ENCODE measurements at regions not wholly inside any gene's neighbourhood (a gene's known extent, or its start where the extent isn't known, plus 50 kb on each side); places are given as distances from the start of the nearest gene placed in this dataset.

DNA sequence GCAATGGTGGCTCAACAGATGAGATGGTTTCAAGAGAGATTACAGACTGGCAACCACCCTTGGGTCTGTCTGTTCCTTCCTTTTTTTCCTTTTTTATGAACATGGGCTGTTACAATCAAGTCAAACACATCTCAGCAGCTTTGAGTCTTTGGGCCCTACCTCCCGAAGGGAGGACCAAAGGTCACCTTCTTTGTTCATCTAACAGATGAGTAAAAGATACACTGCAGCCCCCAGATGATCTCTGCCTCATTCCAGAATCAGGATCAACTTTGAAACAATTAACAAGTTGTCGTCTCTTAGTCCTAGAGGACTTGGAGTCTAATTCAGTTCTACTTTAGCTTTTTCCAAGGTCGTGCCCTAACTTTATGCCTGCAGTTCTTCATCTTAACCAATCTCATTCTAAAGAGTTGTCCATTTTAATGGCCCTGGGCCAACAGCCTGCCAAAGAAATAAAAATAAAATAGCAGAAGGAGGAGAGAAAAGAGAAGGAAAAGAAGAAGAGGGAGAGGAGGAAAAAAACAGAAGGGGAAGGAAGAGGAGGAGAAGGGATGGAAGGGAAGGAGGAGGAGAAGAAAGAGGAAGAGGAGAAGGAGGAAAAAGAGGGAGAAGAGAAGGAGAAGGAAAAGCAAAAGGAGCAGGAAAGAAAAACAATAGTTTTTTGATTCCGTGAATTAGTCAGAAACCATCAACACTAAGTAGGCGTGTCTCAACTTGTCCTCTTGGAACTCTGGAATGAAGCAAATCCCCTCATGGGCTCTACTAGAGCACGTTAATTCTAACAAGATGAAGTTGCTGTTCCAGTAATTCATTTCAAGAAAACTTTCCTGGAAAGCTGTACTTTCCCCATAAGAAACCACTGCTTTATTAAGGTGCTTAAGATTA lies 281.2 kb downstream of the FOXO1 start:
- Histone ChIP-seq H3K9me3 (no peaks in the 10 kb centered on the region), H3K4me1 (ENCODE audit: control insufficient read depth in 1 of 2, insufficient read depth in 1 of 2, low read depth in 1 of 2, low read length in 1 of 2) (no peaks in the 10 kb centered on the region), H3K36me3 (no peaks in the 10 kb centered on the region), H3K27ac (no peak overlapping the region), H3K27me3 (peaks cover 40% of the 10 kb centered on the region), H3K4me3 (ENCODE audit: low read depth in 1 of 2, low read length in 1 of 2) (no peak overlapping the region)
- TF ChIP-seq, protein P1, sequence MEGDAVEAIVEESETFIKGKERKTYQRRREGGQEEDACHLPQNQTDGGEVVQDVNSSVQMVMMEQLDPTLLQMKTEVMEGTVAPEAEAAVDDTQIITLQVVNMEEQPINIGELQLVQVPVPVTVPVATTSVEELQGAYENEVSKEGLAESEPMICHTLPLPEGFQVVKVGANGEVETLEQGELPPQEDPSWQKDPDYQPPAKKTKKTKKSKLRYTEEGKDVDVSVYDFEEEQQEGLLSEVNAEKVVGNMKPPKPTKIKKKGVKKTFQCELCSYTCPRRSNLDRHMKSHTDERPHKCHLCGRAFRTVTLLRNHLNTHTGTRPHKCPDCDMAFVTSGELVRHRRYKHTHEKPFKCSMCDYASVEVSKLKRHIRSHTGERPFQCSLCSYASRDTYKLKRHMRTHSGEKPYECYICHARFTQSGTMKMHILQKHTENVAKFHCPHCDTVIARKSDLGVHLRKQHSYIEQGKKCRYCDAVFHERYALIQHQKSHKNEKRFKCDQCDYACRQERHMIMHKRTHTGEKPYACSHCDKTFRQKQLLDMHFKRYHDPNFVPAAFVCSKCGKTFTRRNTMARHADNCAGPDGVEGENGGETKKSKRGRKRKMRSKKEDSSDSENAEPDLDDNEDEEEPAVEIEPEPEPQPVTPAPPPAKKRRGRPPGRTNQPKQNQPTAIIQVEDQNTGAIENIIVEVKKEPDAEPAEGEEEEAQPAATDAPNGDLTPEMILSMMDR (IDR thresholded peaks at IDR 0.05): no peak

DNA sequence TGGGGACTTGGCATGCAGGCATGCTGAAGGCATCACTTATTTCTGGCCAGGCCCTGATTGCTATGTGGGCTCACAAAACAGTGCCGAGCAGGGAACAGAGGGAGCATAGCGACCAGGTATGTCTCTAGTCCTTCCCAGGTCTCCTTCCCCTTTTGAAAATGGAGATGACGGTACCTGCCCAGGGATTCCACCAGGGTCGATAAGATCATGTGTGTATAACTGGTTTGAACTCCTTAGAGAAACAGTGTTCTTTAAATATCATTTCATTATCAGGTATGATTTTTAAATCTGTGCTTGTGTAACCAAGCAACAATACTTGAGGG lies 280.6 kb downstream of the FOXO1 start:
- TF ChIP-seq, protein P1 (IDR thresholded peaks at IDR 0.05): no peak
- peaks cover 40% of the 10 kb centered on the region for H3K27me3 ChIP-seq
- H3K9me3 ChIP-seq: no peaks in the 10 kb centered on the region
- H3K36me3 ChIP-seq: no peaks in the 10 kb centered on the region
- H3K4me1 ChIP-seq (ENCODE audit: control insufficient read depth in 1 of 2, insufficient read depth in 1 of 2, low read depth in 1 of 2, low read length in 1 of 2): no peaks in the 10 kb centered on the region
- no peak overlapping the region for H3K4me3 ChIP-seq (ENCODE audit: low read depth in 1 of 2, low read length in 1 of 2)
- no peak overlapping the region for H3K27ac ChIP-seq

DNA sequence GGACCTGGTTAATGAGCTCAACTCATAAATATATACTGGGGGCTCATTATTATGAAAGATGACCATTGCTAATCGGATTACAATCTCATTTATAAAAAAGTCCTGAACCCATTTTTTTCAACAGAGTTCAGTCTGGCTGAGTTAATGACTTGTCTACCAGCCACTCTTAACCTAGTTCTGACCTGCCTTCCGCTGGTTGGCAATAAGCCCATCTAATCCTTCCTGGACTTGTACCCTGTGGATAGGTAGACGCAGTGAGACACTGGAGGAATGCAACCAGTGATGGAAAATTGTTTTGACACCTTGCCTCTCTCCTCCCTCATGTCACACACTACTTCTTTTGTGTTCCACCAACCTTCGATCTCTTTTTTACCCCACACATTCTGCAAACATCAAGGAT lies 279.9 kb downstream of the FOXO1 start:
- TF ChIP-seq, protein P1 (IDR thresholded peaks at IDR 0.05): no peak
- H3K9me3 ChIP-seq: no peaks in the 10 kb centered on the region
- H3K27me3 ChIP-seq: peaks cover 40% of the 10 kb centered on the region
- H3K36me3 ChIP-seq: no peaks in the 10 kb centered on the region
- no peak overlapping the region for H3K27ac ChIP-seq
- no peaks in the 10 kb centered on the region for H3K4me1 ChIP-seq (ENCODE audit: control insufficient read depth in 1 of 2, insufficient read depth in 1 of 2, low read depth in 1 of 2, low read length in 1 of 2)
- H3K4me3 ChIP-seq (ENCODE audit: low read depth in 1 of 2, low read length in 1 of 2): no peak overlapping the region

DNA sequence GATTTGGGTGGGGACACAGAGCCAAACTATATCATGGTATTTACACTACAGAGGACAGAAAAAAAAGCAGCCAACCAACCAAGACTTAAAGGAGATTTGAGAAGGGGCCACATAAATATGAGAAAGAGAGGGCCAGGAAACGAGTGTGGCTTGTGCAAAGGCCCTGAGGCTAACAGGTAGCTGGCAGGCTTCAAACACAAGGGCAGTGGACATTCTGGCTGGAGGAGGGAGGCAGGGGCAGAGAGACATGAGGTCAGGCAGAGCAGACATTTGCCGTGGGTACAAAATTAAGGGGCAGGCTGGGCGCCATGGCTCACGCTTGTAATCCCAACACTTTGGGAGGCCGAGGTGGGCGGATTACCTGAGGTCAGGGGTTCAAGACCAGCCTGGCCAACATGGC lies 278.7 kb downstream of the FOXO1 start:
- TF ChIP-seq, protein P1 (IDR thresholded peaks at IDR 0.05): no peak
- Histone ChIP-seq H3K4me3 (ENCODE audit: low read depth in 1 of 2, low read length in 1 of 2) (no peak overlapping the region), H3K9me3 (no peaks in the 10 kb centered on the region), H3K27ac (no peak overlapping the region), H3K4me1 (ENCODE audit: control insufficient read depth in 1 of 2, insufficient read depth in 1 of 2, low read depth in 1 of 2, low read length in 1 of 2) (no peaks in the 10 kb centered on the region), H3K36me3 (no peaks in the 10 kb centered on the region), H3K27me3 (peaks cover 40% of the 10 kb centered on the region)

DNA sequence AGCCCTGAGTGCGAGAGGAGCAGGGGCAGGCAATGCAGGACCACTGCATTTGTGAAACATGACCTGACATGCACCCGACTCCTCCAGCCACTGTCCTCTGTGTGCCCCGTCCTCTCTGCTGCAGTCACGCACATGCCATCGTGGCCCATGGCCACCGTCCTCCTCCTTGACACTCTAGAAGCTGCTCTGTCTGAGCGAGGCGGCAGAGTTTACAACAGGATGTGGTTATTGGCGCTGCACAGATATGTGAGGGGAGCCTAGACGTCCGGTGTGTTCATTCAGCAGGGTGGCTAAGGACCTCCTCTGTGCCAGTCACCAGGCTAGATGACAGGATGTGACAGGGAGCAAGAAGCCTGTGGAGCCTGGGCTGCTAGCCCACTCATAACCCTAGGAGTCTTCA lies 277.8 kb downstream of the FOXO1 start:
- Histone ChIP-seq H3K36me3 (no peaks in the 10 kb centered on the region), H3K27me3 (peaks cover 40% of the 10 kb centered on the region), H3K4me3 (ENCODE audit: low read depth in 1 of 2, low read length in 1 of 2) (no peak overlapping the region), H3K27ac (no peak overlapping the region), H3K9me3 (no peaks in the 10 kb centered on the region), H3K4me1 (ENCODE audit: control insufficient read depth in 1 of 2, insufficient read depth in 1 of 2, low read depth in 1 of 2, low read length in 1 of 2) (no peaks in the 10 kb centered on the region)
- TF ChIP-seq, protein P1 (IDR thresholded peaks at IDR 0.05): no peak
